Effector memory CD8-positive, alpha-beta T cell (primary cell): ENCODE measurements at regions not wholly inside any gene's neighbourhood (a gene's known extent, or its start where the extent isn't known, plus 50 kb on each side); places are given as distances from the start of the nearest gene placed in this dataset.

Experiments used
- ATAC-seq: fragments of 150-1000 bp; cut with Tn5 transposase; replicated peaks from 2 replicates; pipeline ENCODE4 v1.10.0; 2021; ENCODE audit warnings: mild to moderate bottlenecking, moderate library complexity
- DNase-seq, 3 experiments: peaks; one replicate each; pipeline ENCODE4 v3.0.0; 2021
- H3K27ac Mint-ChIP-seq, 2 donors: one replicate each; pipeline ENCODE4 v1.8.0; 2022; ENCODE audit warnings: mild to moderate bottlenecking in 2 of 2, mixed read lengths in 2 of 2, moderate library complexity in 2 of 2
- H3K27me3 Mint-ChIP-seq, 2 donors: one replicate each; pipeline ENCODE4 v1.8.0; 2022; ENCODE audit warnings: mixed read lengths in 2 of 2
- H3K36me3 Mint-ChIP-seq: one replicate; pipeline ENCODE4 v1.8.0; 2022; ENCODE audit warnings: mild to moderate bottlenecking, moderate library complexity, mixed read lengths; ENCODE audit not compliant: insufficient read depth
- H3K4me1 Mint-ChIP-seq, 2 donors: one replicate each; pipeline ENCODE4 v1.8.0; 2022; ENCODE audit warnings: low read depth in 2 of 2, mixed read lengths in 2 of 2
- H3K4me3 Mint-ChIP-seq, 2 donors: one replicate each; pipeline ENCODE4 v1.8.0; 2022; ENCODE audit warnings: mild to moderate bottlenecking in 2 of 2, mixed read lengths in 2 of 2, moderate library complexity in 2 of 2
- H3K9me3 Mint-ChIP-seq, 2 donors: one replicate each; pipeline ENCODE4 v1.8.0; 2022; ENCODE audit warnings: mixed read lengths in 2 of 2

- Mint-ChIP-seq H3K4me3 (no peak overlapping the region), H3K27me3 (peaks cover 7 to 65% of the 10 kb centered on the region in 2 donors), H3K4me1 (no peaks in the 10 kb centered on the region), H3K9me3 (no peaks in the 10 kb centered on the region), H3K27ac (no peak overlapping the region), H3K36me3 (peaks cover under 1% of the 10 kb centered on the region)
- DNase-seq, result no peak
- no peak for ATAC-seq
Observed at GRCh38 chr5:74431290-74431669, 209.2 kb downstream of the ENC1 start.

- no peak overlapping the region for H3K27ac Mint-ChIP-seq
- no peak for ATAC-seq
- no peak overlapping the region for H3K4me3 Mint-ChIP-seq
- no peak for DNase-seq
- no peaks in the 10 kb centered on the region for H3K9me3 Mint-ChIP-seq
- H3K36me3 Mint-ChIP-seq, result no peaks in the 10 kb centered on the region
- peaks cover 7 to 59% of the 10 kb centered on the region in 2 donors for H3K27me3 Mint-ChIP-seq
- no peaks in the 10 kb centered on the region for H3K4me1 Mint-ChIP-seq
Observed at GRCh38 chr5:74430631-74431289, 209.8 kb downstream of the ENC1 start.

- Mint-ChIP-seq H3K27me3 (peaks cover 7 to 55% of the 10 kb centered on the region in 2 donors), H3K36me3 (no peaks in the 10 kb centered on the region), H3K4me1 (no peaks in the 10 kb centered on the region), H3K27ac (no peak overlapping the region), H3K9me3 (no peaks in the 10 kb centered on the region), H3K4me3 (no peak overlapping the region)
- no peak for DNase-seq
- ATAC-seq, result no peak
Observed at GRCh38 chr5:74429495-74429894, 211.0 kb downstream of the ENC1 start.

- H3K36me3 Mint-ChIP-seq, result no peaks in the 10 kb centered on the region
- H3K4me3 Mint-ChIP-seq, result no peak overlapping the region
- ATAC-seq (no peak), DNase-seq (no peak)
- H3K27ac Mint-ChIP-seq, result no peak overlapping the region
- no peaks in the 10 kb centered on the region for H3K4me1 Mint-ChIP-seq
- no peaks in the 10 kb centered on the region for H3K9me3 Mint-ChIP-seq
- H3K27me3 Mint-ChIP-seq, result peaks cover 7 to 49% of the 10 kb centered on the region in 2 donors
Observed at GRCh38 chr5:74428876-74429275, 211.7 kb downstream of the ENC1 start.

- peaks cover 10 to 43% of the 10 kb centered on the region in 2 donors for H3K27me3 Mint-ChIP-seq
- H3K4me1 Mint-ChIP-seq, result no peaks in the 10 kb centered on the region
- H3K9me3 Mint-ChIP-seq, result no peaks in the 10 kb centered on the region
- H3K27ac Mint-ChIP-seq, result no peak overlapping the region
- DNase-seq, result no peak
- H3K4me3 Mint-ChIP-seq, result no peak overlapping the region
- ATAC-seq, result no peak
- no peaks in the 10 kb centered on the region for H3K36me3 Mint-ChIP-seq
Observed at GRCh38 chr5:74428275-74428674, 212.3 kb downstream of the ENC1 start.

- Mint-ChIP-seq H3K27ac (no peak overlapping the region), H3K9me3 (peaks cover 0 to 2% of the 10 kb centered on the region in 2 donors), H3K4me3 (no peak overlapping the region), H3K4me1 (no peaks in the 10 kb centered on the region), H3K36me3 (no peaks in the 10 kb centered on the region), H3K27me3 (peaks cover 11 to 39% of the 10 kb centered on the region in 2 donors)
- DNase-seq (no peak), ATAC-seq (no peak)
Observed at GRCh38 chr5:74426506-74426905, 214.0 kb downstream of the ENC1 start.

GRCh38 chr5:74424162-74424868, 216.2 kb downstream of the ENC1 start:
- H3K27ac Mint-ChIP-seq, result no peak overlapping the region
- no peak overlapping the region for H3K4me3 Mint-ChIP-seq
- no peaks in the 10 kb centered on the region for H3K4me1 Mint-ChIP-seq
- ATAC-seq (no peak), DNase-seq (no peak)
- H3K9me3 Mint-ChIP-seq, result peaks cover 0 to 2% of the 10 kb centered on the region in 2 donors
- H3K36me3 Mint-ChIP-seq, result no peaks in the 10 kb centered on the region
- peaks cover 11 to 37% of the 10 kb centered on the region in 2 donors for H3K27me3 Mint-ChIP-seq

- Mint-ChIP-seq H3K27me3 (peaks cover 11 to 40% of the 10 kb centered on the region in 2 donors), H3K4me1 (no peaks in the 10 kb centered on the region), H3K4me3 (no peak overlapping the region), H3K27ac (no peak overlapping the region), H3K36me3 (no peaks in the 10 kb centered on the region), H3K9me3 (peaks cover 0 to 2% of the 10 kb centered on the region in 2 donors)
- ATAC-seq (no peak), DNase-seq (no peak)
Observed at GRCh38 chr5:74423383-74423782, 217.1 kb downstream of the ENC1 start.

- H3K4me1 Mint-ChIP-seq, result no peaks in the 10 kb centered on the region
- ATAC-seq (no peak), DNase-seq (no peak)
- H3K27ac Mint-ChIP-seq, result no peak overlapping the region
- peaks cover 11 to 43% of the 10 kb centered on the region in 2 donors for H3K27me3 Mint-ChIP-seq
- H3K36me3 Mint-ChIP-seq, result no peaks in the 10 kb centered on the region
- no peak overlapping the region for H3K4me3 Mint-ChIP-seq
- H3K9me3 Mint-ChIP-seq, result peaks cover 0 to 2% of the 10 kb centered on the region in 2 donors
Observed at GRCh38 chr5:74422671-74423070, 217.9 kb downstream of the ENC1 start.

- Mint-ChIP-seq H3K9me3 (peaks cover 0 to 2% of the 10 kb centered on the region in 2 donors), H3K36me3 (no peaks in the 10 kb centered on the region), H3K4me3 (no peak overlapping the region), H3K27me3 (peaks cover 11 to 43% of the 10 kb centered on the region in 2 donors), H3K27ac (no peak overlapping the region), H3K4me1 (no peaks in the 10 kb centered on the region)
- ATAC-seq (no peak), DNase-seq (no peak)
Observed at GRCh38 chr5:74422030-74422429, 218.5 kb downstream of the ENC1 start.

- peaks cover 11 to 43% of the 10 kb centered on the region in 2 donors for H3K27me3 Mint-ChIP-seq
- no peak overlapping the region for H3K4me3 Mint-ChIP-seq
- DNase-seq (no peak), ATAC-seq (no peak)
- no peaks in the 10 kb centered on the region for H3K36me3 Mint-ChIP-seq
- no peak overlapping the region for H3K27ac Mint-ChIP-seq
- peaks cover 0 to 2% of the 10 kb centered on the region in 2 donors for H3K9me3 Mint-ChIP-seq
- H3K4me1 Mint-ChIP-seq, result no peaks in the 10 kb centered on the region
Observed at GRCh38 chr5:74421377-74421776, 219.2 kb downstream of the ENC1 start.

- DNase-seq (no peak), ATAC-seq (no peak)
- Mint-ChIP-seq H3K4me3 (no peak overlapping the region), H3K36me3 (no peaks in the 10 kb centered on the region), H3K9me3 (peaks cover 0 to 2% of the 10 kb centered on the region in 2 donors), H3K27ac (no peak overlapping the region), H3K27me3 (peaks cover 11 to 44% of the 10 kb centered on the region in 2 donors), H3K4me1 (no peaks in the 10 kb centered on the region)
Observed at GRCh38 chr5:74420947-74421346, 219.6 kb downstream of the ENC1 start.

GRCh38 chr5:74420220-74420619, 220.3 kb downstream of the ENC1 start:
- Mint-ChIP-seq H3K27me3 (peaks cover 11 to 51% of the 10 kb centered on the region in 2 donors), H3K27ac (no peak overlapping the region), H3K36me3 (no peaks in the 10 kb centered on the region), H3K4me1 (no peaks in the 10 kb centered on the region), H3K4me3 (no peak overlapping the region), H3K9me3 (peaks cover 0 to 2% of the 10 kb centered on the region in 2 donors)
- DNase-seq, result no peak
- no peak for ATAC-seq

- DNase-seq (no peak), ATAC-seq (no peak)
- no peak overlapping the region for H3K4me3 Mint-ChIP-seq
- peaks cover 11 to 59% of the 10 kb centered on the region in 2 donors for H3K27me3 Mint-ChIP-seq
- H3K4me1 Mint-ChIP-seq, result no peaks in the 10 kb centered on the region
- H3K36me3 Mint-ChIP-seq, result no peaks in the 10 kb centered on the region
- peaks cover 0 to 2% of the 10 kb centered on the region in 2 donors for H3K9me3 Mint-ChIP-seq
- H3K27ac Mint-ChIP-seq, result no peak overlapping the region
Observed at GRCh38 chr5:74419468-74419867, 221.1 kb downstream of the ENC1 start.
